OCI-M2 (cell line): ENCODE measurements at regions not wholly inside any gene's neighbourhood (a gene's known extent, or its start where the extent isn't known, plus 50 kb on each side); places are given as distances from the start of the nearest gene placed in this dataset.
"Not testable (repeated sequence)": the region's sequence is repeated elsewhere in the genome, so short reads cannot be mapped to it uniquely, and the experiment has no call there.

ENCODE experiments used
- DNase-seq: peaks from one replicate; lab custom pipeline; 2025; ENCODE audit not compliant: unreplicated experiment; lab: John Stamatoyannopoulos, UW

DNA sequence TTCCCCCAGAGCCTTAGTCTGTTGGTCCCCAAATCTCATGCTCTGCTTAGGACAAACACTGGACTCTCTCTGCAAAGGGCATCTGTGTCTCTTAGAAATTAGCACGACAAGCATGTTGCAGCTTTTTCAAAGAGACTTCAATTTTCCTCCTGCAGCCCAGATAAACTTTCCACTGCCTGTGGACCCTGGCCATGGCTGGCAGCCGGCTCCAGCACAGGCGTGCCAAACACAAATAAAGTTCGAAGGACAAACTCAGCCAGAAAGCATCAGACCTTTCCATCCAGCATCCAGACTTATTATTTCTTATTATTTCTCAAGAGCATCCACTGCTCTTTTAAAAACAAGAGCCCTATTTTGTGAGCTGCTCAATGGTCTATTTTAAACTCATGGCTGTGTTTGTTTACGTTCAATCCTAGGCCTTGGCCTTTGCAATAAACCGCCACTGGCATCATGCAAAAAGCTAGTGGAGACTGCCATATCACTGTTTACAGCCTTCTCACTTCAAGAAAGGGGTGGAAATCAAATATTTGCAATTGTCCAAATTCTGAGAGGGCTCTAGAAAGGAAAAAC lies 300.8 kb downstream of the BCL11A start:
- no peak for DNase-seq

DNA sequence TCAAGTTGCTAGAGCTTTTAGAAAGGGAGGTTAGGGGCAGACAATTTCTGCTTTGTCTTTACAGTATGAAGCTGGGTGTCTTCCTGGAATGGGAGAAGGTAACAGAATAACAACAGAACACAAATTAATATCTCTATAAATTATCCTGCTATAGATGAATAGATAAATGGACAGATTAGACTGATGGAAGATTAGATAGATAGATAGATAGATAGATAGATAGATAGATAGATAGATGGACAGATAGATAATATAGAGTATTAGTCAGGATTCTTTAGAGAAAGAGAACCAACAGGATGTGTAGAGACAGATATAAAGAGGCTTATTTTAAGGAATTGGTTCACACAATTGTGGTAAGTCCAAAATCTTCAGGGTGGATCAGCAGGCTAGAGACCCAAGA lies 302.2 kb downstream of the BCL11A start:
- no peak for DNase-seq

DNA sequence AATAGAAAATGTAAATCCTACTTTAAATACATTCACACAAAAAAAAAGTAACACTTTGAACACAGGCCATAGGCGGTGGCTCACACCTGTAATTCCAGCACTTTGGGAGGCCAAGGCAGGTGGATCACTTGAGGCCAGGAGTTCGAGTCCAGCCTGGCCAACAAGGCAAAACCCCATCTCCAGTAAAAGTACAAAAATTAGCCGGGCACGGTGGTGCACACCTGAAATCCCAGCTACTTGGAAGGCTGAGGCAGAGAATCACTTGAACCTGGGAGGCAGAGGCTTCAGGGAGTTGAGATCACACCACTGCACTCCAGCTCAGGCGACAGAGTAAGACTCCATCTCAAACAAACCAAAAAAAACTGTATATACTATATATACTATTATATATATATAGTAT lies 303.6 kb downstream of the BCL11A start:
- no peak for DNase-seq

DNA sequence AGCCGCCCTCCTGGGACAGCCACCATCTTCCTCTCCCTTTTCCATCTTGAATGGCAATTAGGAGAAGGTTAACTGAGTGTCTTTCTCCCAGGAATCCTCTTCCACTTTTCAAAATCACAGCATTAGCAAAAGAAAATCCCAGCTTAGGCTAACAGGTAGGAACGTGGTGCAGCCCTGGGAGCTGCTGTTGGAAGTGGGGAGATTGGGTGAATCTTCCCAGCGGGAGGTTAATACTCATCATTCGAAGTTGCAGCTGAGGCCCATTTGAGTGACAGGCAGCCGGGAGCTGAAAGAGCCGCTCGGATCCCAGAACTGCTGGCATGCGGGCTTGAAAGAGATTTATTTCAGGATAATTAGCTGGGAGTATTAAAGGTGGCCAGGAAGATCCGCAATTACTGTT lies 306.0 kb downstream of the BCL11A start:
- no peak for DNase-seq

DNA sequence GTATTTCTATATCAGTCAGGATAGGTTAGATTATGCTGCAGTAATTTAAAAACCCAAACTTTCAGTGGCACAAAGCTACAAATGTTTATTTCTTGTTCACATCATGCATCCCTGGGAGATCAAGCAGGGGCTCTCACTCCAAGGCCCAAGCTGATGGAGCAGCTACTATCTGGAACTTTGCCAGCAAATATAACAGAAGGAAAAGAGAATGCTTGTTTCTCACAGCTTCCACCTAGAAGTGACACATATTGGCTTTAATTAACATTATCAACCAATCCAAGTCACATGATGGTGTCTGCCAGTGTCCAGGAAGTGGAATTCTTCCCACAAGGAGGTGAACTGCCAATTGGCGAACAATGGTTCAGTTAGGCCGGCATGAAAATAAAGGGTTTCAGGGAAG lies 306.9 kb downstream of the BCL11A start:
- DNase-seq: no peak

DNA sequence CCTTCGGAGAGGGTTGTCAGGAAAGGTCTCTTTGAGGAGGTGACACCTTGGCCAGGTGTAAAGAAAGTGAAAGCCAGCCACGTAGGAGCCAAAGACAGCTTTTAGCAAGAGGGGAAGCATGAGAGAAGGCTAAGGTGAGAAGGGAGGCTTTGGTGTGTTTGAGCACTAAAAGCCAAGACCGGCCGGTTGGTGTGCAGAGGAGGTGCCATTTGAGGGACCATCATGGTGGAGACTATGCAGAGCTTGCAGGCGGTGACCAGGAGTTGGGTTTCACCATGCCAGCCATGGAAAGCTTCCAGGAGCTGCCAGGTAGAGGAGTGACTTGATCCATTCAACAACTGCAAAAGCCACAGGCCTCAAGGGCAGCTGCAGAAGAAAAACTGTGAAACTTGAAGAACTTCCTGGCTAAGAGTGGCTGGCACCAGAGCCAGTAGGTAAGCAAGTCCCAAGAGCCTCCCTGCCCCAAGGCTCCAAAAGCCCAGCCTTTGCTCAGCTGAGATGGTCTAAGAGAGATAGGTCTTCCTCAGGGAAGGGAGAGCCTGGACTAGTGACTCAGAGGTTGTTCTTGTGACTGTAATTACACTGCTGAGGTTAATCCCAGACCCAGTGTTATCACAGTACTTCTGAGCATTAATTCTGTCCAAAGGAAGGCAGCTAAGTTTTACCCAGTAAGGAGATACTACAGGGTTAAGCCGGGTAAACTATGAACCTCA lies 319.0 kb downstream of the BCL11A start:
- no peak for DNase-seq

DNA sequence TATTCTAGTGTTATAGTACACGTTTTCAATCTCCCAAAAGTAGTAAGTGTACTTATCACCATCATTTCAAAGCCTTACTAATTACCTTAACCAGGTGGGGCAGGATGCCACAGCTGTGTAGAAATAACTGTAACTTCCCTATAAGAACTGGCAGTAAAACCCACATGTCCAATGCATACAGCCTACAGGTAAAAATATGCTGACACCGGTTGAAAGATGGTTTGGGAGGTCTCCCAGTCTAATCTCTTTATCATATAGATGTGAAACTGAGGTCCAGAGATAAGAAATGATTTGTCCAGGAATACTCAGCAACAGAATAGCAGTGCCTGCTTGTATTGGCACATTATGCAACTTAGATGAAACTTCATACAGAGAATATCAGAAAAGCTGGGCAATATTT lies 322.9 kb downstream of the BCL11A start:
- no peak for DNase-seq

DNA sequence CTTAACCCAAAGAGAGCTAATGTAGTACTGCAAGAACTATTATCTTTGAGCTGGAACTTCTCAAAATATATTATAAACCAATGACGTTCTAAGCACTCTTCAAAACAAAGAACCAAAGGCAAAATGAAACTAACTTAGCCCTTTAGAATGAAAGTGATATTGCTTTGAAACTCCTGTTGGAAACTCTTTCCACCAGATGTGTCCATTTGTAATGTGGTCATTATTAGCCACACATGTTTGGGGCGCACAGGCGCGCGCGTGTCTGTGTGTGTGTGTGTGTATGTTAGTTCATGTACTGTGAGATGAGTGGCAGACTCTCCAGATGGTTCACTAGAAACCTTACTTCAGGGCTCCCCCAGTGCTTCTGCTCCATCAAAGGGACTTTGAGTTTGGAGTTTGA lies 323.4 kb downstream of the BCL11A start:
- DNase-seq: no peak

DNA sequence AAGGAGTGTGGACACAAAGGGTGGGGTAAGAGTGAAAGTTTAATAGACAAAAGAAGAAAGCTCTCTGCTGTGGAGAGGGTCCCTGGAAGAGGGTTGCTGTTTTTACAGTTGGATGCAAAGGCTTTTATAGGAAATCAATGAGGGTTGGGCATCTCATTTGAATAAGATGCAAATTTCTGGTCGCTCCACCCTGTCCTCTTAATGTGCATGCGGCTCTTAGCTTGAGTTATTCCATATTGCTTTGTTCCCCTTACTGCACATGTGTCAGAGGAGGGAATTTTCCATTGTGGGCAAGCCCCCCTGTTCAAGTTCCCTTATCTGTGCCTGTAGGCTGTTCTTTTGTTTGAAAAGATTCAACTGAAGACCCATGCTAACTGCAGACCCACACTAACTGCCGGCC lies 326.5 kb downstream of the BCL11A start:
- DNase-seq: no peak

DNA sequence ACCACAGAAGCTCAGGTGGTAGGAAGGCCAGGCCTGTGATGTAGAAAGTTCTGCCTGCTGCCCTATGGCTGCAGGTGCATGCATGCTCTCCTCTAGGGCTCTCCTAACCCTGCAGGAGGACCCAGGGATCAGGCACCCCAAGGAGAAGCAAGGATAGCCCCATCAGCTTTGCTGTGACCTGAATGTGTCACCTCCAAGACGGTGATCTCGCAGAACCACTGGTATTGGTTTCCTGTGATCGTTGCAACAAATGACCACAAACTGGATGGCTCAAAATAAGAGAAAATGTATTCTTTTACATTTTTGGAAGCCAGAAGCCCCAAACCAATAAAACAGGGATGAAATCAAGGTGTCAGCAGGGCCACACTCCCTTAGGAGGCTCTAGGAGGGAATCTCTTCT lies 327.3 kb downstream of the BCL11A start:
- no peak for DNase-seq

DNA sequence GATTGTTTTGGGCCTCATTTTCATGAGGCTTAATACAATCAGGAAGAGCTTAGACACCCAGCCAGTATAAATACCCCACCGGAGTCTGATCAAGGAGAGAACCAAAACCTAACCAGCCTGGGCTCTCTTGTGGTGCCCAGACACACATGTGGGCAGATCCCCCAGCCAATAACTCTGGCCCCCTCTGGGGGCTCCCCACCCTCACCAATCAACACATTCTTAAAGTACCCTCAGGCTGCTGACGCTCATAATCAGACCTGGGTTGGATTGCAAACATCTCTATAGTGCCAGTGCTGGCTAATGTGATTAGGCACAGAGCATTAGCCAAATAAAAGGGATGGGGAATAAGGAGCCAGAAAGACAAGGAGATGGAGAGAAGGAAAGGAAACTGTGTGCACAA lies 329.6 kb downstream of the BCL11A start:
- no peak for DNase-seq

DNA sequence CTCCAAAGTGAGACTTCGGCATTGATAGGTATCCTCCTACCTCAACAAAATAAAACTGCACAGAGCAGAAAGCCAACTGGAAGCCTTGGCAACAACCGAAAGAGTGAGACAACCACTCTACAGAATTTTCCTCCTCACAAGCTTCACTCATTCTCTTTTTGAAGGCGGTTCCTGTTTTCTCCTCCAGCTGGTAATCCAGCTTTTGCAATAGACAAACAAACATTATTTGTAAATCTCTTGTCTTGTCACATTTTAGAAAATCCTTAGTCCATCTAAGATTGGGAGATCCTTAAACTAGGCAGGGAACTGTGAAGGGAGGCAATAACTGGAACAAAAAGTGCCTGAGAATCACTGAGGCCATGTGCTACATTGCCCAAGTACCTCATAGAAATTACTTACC lies 332.4 kb downstream of the BCL11A start:
- no peak for DNase-seq

DNA sequence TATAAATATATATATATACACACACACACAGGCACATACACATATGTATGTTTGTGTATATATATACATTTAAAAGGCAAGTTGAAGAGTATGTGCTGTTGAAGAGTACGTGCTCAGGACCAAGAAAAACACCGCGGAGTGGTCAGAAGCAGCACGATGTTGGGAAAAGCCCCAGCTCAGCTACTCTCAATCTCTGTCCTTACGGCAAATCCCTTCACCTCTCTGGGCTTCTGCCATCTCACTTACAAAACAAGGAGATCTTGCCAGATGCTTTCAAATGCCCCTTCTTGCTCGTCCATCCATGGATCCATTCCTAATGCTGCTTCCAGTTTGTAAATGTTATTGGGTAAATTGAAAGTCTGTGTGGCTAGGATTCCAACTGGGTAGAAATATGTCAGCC lies 333.9 kb downstream of the BCL11A start:
- DNase-seq: no peak

DNA sequence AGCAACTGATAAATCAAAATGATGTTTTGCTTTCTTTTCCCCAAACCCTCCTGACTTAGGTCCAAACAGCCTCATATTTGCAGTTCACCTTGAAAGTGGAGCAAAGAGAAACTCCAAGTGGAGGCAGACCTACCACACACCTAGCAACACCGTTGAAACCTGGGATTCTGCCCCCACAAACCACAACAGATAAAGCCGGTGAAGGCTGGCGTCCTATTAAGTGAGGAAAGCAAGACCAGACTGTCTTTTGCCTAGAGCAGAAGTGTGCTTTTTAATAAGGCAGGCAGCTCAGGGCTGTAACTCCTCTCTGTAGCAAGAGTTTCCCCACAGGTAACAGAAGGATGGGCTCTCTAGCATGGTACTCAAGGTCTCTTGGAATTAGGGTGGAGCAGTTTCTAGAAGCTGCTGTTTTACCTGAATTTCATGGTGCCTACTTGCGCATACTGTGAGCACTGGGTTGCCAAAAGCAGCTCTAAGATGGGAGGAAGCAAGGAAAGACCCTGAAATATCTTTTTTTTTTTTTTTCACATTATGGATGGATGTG lies 336.9 kb downstream of the BCL11A start:
- DNase-seq: no peak

DNA sequence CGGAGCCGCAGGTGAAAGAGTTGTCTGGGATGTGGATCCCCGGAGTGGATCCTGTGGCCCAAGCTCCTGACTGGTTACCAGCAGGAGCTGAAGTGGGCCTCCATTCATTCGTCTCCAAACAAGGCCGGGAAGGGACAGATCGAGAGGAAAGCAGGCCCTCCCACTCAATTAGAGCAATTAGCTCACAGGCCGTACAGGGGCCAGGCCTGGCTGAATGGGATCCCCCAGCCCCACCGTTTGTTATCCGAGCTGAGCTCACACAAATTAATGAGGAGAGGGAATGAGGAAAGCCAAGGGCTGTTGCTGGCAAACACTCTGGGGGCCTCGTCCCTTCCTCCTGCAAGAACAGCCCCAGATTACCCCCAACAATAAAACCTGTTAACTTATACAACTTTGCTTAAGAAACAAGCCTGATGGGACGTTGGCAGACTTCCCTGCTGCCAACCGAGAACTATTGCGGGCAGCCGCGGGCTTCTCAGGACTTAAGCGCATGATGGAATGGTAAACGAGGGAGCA lies 338.0 kb downstream of the BCL11A start:
- no peak for DNase-seq

DNA sequence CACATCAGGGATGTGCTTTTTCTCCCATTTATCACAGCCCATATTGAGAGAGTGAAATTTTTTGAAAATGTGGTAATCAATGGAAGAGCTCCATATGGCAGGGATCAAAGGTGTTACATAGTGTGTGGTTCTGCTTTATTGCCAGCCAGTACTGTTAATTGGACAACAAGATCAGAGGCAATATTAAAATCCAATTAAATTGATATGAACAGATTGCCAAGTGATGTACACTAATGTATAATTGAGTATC lies 338.9 kb downstream of the BCL11A start:
- no peak for DNase-seq

DNA sequence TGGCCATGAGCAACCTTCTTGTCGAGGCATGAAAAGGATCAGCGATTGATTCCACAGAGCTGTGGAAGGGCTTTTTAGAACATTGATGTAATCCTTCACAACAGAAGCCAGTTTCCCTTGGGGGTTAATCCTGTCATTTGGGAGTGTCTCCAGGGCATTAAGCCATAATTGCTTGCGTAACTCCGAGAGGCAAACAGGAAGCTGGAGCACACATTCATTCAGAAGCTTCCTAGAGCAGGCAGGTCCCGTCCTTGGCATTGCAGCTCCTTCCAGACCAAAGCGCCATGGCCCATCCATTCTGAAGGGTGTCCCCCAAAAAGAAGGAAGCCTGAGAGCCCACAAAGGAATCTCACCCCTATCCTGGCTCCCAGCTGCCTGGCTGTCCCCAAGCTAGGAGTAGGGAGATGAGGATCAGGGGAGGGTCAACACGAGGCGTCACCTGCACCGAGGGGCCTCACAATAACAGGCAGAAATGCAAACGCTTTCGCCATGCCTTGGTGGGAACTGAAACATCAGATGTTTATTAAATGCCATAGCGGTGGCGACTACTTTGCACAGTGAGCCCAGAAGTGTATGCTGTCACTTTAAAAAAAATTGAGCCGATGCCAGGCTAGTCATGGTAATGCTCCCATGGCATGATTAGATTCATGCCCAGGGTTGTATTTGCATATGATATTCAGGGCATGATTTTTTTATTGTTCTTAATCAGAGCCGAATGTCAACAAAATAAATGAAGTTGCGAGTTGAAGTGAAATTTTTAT lies 339.4 kb downstream of the BCL11A start:
- DNase-seq: no peak

DNA sequence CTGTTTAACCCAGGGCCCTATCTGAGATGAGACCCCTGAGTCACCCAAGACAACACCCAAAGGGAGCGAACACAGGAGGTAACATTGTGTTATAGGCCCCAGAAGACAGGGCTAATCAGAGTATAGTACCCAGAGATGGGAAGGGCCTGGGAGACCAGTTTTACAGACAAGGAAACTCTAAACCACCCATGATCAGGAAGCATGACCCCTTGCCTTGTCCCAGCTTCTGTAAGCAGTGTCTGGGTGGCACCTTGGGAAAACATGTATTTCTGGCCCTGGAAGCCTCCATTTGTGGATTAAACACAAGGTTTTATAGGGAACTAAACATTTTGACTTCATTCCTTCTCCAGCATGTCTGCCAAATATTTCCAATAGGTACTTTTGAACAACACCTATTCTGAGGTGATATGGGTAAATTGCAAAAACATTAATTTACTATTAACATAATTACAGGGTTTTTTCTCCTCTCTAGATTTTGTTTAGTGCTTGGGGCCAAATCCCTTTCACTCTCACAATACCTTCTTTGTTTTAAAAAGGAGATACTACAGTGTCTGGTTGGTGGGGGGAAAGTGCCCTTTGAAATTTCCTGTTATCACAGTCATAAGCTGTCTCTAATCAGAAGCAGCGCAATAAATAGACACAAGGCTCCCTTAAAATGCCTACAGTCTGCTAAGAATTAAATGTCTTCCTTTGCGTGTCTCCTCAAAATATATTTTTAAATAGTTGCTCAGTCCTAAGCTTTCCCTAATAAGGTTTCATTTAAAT lies 341.1 kb downstream of the BCL11A start:
- DNase-seq: no peak

DNA sequence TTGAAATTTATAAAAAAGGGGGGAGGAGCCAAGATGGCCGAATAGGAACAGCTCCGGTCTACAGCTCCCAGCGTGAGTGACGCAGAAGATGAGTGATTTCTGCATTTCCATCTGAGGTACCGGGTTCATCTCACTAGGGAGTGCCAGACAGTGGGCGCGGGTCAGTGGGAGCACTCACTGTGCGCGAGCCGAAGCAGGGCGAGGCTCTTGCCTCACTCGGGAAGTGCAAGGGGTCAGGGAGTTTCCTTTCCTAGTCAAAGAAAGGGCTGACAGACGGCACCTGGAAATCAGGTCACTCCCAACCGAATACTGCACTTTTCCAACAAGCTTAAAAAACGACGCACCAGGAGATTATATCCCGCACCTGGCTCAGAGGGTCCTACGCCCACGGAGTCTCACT lies 364.4 kb downstream of the BCL11A start:
- DNase-seq: not testable (repeated sequence)

DNA sequence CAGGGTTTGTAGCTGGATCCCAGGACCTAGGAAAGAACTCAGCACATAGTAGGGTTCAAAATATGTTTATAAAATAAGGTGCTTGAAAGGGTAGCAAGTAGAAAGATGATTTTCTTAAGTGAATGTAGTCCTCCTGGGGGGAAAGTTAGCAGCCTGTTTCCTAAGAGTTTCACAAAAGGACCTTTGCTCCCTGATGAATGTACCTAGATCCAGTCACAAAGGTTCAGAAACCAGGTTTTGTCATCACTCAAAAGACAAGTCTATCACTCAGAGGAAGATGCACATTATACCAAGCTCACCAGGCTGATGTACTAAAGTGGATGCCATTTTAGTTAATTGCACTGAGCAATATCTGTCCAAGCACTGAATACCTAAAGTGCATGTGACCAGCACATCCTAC lies 378.2 kb downstream of the BCL11A start:
- no peak for DNase-seq

DNA sequence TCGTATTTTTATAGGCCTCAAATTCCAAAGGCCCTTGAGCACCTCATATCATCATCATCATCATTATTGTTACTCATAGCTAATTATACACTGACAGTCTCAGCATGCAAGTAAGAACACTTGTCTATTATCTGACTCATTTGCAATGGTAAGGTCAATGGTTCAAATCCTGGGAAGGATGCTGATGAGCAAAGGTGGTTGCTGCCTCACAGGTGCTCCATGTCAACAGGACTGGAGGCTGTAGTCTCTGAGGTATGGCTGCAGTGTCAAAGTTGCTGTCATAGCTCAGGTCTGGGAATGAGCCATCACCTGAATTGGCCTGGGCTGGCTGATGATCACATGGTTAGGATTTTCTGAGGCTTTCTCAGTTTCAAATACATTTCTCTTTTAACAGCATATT lies 379.3 kb downstream of the BCL11A start:
- DNase-seq: no peak

DNA sequence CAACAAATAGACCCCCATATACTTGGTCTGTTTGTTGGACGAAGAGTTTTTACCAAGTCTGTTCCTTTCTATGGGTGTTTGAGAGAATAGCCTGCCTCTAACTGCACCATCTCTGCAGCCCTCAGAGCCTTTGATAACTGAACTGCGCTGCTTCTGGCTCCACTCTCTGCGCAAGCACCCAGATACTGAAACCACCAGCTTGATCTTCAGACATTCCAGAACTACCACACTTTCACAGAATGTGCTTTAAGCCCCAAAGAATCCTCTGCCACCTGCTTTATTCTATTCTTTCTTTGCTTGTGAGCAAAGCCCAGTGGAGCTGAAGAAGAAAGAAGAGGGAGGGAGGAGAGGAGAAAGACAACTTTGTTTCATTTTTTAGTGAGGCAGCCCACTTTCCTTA lies 380.7 kb downstream of the BCL11A start:
- no peak for DNase-seq
